ENCODE measurements at regions not wholly inside any gene's neighbourhood (a gene's known extent, or its start where the extent isn't known, plus 50 kb on each side); places are given as distances from the start of the nearest gene placed in this dataset.
"Not testable (repeated sequence)": the region's sequence is repeated elsewhere in the genome, so short reads cannot be mapped to it uniquely, and the experiment has no call there.

GRCh38 chr5:118552731-118553360 is 435.5 kb downstream of the DTWD2 start:
- no peak for DNase-seq (ENCODE audit: low read depth, low spot score)

GRCh38 chr5:118552146-118552545 is 436.2 kb downstream of the DTWD2 start:
- no peak for DNase-seq (ENCODE audit: low read depth, low spot score)

- DNase-seq (ENCODE audit: low read depth, low spot score), result no peak
Measured at GRCh38 chr5:118551716-118552115, 436.6 kb downstream of the DTWD2 start.

GRCh38 chr5:118551031-118551430 is 437.3 kb downstream of the DTWD2 start:
- no peak for DNase-seq (ENCODE audit: low read depth, low spot score)

GRCh38 chr5:118548761-118549720 is 439.3 kb downstream of the DTWD2 start:
- DNase-seq (ENCODE audit: low read depth, low spot score), result no peak

- no peak for DNase-seq (ENCODE audit: low read depth, low spot score)
Measured at GRCh38 chr5:118545470-118545869, 442.9 kb downstream of the DTWD2 start.

- no peak for DNase-seq (ENCODE audit: low read depth, low spot score)
Measured at GRCh38 chr5:118544887-118545449, 443.4 kb downstream of the DTWD2 start.

GRCh38 chr5:118533923-118534322 is 454.4 kb downstream of the DTWD2 start:
- DNase-seq (ENCODE audit: low read depth, low spot score), result no peak

- no peak for DNase-seq (ENCODE audit: low read depth, low spot score)
Measured at GRCh38 chr5:118533156-118533555, 455.2 kb downstream of the DTWD2 start.

- DNase-seq (ENCODE audit: low read depth, low spot score), result no peak
Measured at GRCh38 chr5:118531276-118531675, 457.1 kb downstream of the DTWD2 start.

GRCh38 chr5:118529361-118530144 is 458.8 kb downstream of the DTWD2 start:
- DNase-seq (ENCODE audit: low read depth, low spot score), result no peak

- no peak for DNase-seq (ENCODE audit: low read depth, low spot score)
Measured at GRCh38 chr5:118522626-118523025, 465.7 kb downstream of the DTWD2 start.

- DNase-seq (ENCODE audit: low read depth, low spot score), result no peak
Measured at GRCh38 chr5:118520771-118521415, 467.5 kb downstream of the DTWD2 start.

- no peak for DNase-seq (ENCODE audit: low read depth, low spot score)
Measured at GRCh38 chr5:118519466-118519865, 468.9 kb downstream of the DTWD2 start.

GRCh38 chr5:118518720-118519119 is 469.6 kb downstream of the DTWD2 start:
- no peak for DNase-seq (ENCODE audit: low read depth, low spot score)

GRCh38 chr5:118511846-118512245 is 476.5 kb downstream of the DTWD2 start:
- DNase-seq (ENCODE audit: low read depth, low spot score), result no peak

GRCh38 chr5:118506217-118506852 is 482.0 kb downstream of the DTWD2 start:
- no peak for DNase-seq (ENCODE audit: low read depth, low spot score)

- DNase-seq (ENCODE audit: low read depth, low spot score), result not testable (repeated sequence)
Measured at GRCh38 chr5:118502232-118502631, 486.1 kb downstream of the DTWD2 start.

- no peak for DNase-seq (ENCODE audit: low read depth, low spot score)
Measured at GRCh38 chr5:118491351-118491750, 497.0 kb downstream of the DTWD2 start.

GRCh38 chr5:118486647-118487225 is 501.6 kb downstream of the DTWD2 start:
- no peak for DNase-seq (ENCODE audit: low read depth, low spot score)
